MCF 10A (cell line): ENCODE measurements at regions not wholly inside any gene's neighbourhood (a gene's known extent, or its start where the extent isn't known, plus 50 kb on each side); places are given as distances from the start of the nearest gene placed in this dataset.

Experiments
- BruUV-seq: library from RNA; stranded (reverse); fragments of 400-500 nt; replicated peaks from 2 replicates; lab custom pipeline; 2021; lab: Mats Ljungman, UMichigan
- CTCF ChIA-PET: fragments of 300-600 bp; sonication (Branson Sonifier 250); formaldehyde crosslinking; extraction: SDS; loops from one replicate; lab custom pipeline; 2021; ENCODE audit warnings: antibody characterized with exemption, inconsistent platforms; lab: Yijun Ruan, JAX
- POLR2A ChIA-PET: fragments of 300-600, 350-650 bp; sonication (Branson Sonifier 250); formaldehyde crosslinking; extraction: SDS; loops from one replicate; lab custom pipeline; 2020; ENCODE audit warnings: antibody characterized with exemption, inconsistent platforms; lab: Yijun Ruan, JAX
- DNase-seq: peaks from one replicate; pipeline ENCODE4 v3.0.0-alpha.2; 2018; ENCODE audit not compliant: unreplicated experiment
- H3K27ac Mint-ChIP-seq: one replicate; pipeline ENCODE4 v1.8.0; 2022; ENCODE audit warnings: mild to moderate bottlenecking, low read depth, mixed read lengths; ENCODE audit not compliant: unreplicated experiment
- H3K27me3 Mint-ChIP-seq: one replicate; pipeline ENCODE4 v1.8.0; 2022; ENCODE audit warnings: mixed read lengths; ENCODE audit not compliant: insufficient read depth, unreplicated experiment
- H3K36me3 Mint-ChIP-seq: one replicate; pipeline ENCODE4 v1.8.0; 2022; ENCODE audit warnings: mild to moderate bottlenecking, moderate library complexity, mixed read lengths; ENCODE audit not compliant: insufficient read depth, unreplicated experiment
- H3K4me1 Mint-ChIP-seq: one replicate; pipeline ENCODE4 v1.8.0; 2022; ENCODE audit warnings: mixed read lengths; ENCODE audit not compliant: insufficient read depth, unreplicated experiment
- H3K4me3 Mint-ChIP-seq: one replicate; pipeline ENCODE4 v1.8.0; 2022; ENCODE audit warnings: mild to moderate bottlenecking, moderate library complexity, mixed read lengths; ENCODE audit not compliant: unreplicated experiment
- H3K9me3 Mint-ChIP-seq: one replicate; pipeline ENCODE4 v1.8.0; 2022; ENCODE audit warnings: mixed read lengths; ENCODE audit not compliant: unreplicated experiment
- CTCF ChIP-seq: fragments of 200-600 bp; IDR thresholded peaks from one replicate; pipeline ENCODE4 v1.8.0; 2022; ENCODE audit warnings: antibody characterized with exemption, mild to moderate bottlenecking; ENCODE audit not compliant: unreplicated experiment
- intact Hi-C: fragments of 100-400 bp; cut with micrococcal nuclease; formaldehyde crosslinking; loops from 2 replicates; pipeline ENCODE4 v1.14.1; 2022

- BruUV-seq, result no TSS peak
- H3K27me3 Mint-ChIP-seq, result peaks cover 50% of the 10 kb centered on the region
- no peaks in the 10 kb centered on the region for H3K9me3 Mint-ChIP-seq
Measured at GRCh38 chr1:29832471-29832870, 596.1 kb downstream of the PTPRU start.

GRCh38 chr1:29831500-29832117 is 595.3 kb downstream of the PTPRU start:
- Mint-ChIP-seq H3K36me3 (no peaks in the 10 kb centered on the region), H3K9me3 (no peaks in the 10 kb centered on the region), H3K27me3 (peaks cover 50% of the 10 kb centered on the region), H3K4me1 (no peaks in the 10 kb centered on the region), H3K4me3 (no peak overlapping the region), H3K27ac (no peak overlapping the region)
- no peak for TF ChIP-seq CTCF
- ChIA-PET CTCF (no interaction called here), POLR2A (interaction anchor here (1.6 kb wide), 1 partner anchor 38 kb away, joined by 4 read pairs; no protein-coding TSS in a partner anchor)
- DNase-seq, result no peak
- no TSS peak for BruUV-seq
- intact Hi-C loops, result no loop called here

More at GRCh38 chr1:29832471-29832870, 596.1 kb downstream of the PTPRU start:
- intact Hi-C loops, result no loop called here
- TF ChIP-seq CTCF, result no peak
- CTCF ChIA-PET, result interaction anchor here (1.8 kb wide), 1 partner anchor 39 kb away, joined by 6 read pairs; no protein-coding TSS in a partner anchor
- no peak overlapping the region for H3K4me3 Mint-ChIP-seq
- no peaks in the 10 kb centered on the region for H3K4me1 Mint-ChIP-seq
- POLR2A ChIA-PET, result interaction anchor here (1.6 kb wide), 1 partner anchor 39 kb away, joined by 4 read pairs; no protein-coding TSS in a partner anchor
- no peaks in the 10 kb centered on the region for H3K36me3 Mint-ChIP-seq
- no peak for DNase-seq
- H3K27ac Mint-ChIP-seq, result no peak overlapping the region

- H3K4me3 Mint-ChIP-seq, result no peak overlapping the region
- no peaks in the 10 kb centered on the region for H3K9me3 Mint-ChIP-seq
- intact Hi-C loops, result no loop called here
- DNase-seq, result no peak
- peaks cover 48% of the 10 kb centered on the region for H3K27me3 Mint-ChIP-seq
- H3K4me1 Mint-ChIP-seq, result no peaks in the 10 kb centered on the region
- H3K36me3 Mint-ChIP-seq, result no peaks in the 10 kb centered on the region
- no peak for TF ChIP-seq CTCF
- no peak overlapping the region for H3K27ac Mint-ChIP-seq
- CTCF ChIA-PET, result no interaction called here
- BruUV-seq, result no TSS peak
- POLR2A ChIA-PET, result no interaction called here
Measured at GRCh38 chr1:29830916-29831315, 594.6 kb downstream of the PTPRU start.

GRCh38 chr1:29830383-29830782 is 594.1 kb downstream of the PTPRU start:
- no peak for TF ChIP-seq CTCF
- ChIA-PET POLR2A (no interaction called here), CTCF (no interaction called here)
- no peak for DNase-seq
- no peak overlapping the region for H3K4me3 Mint-ChIP-seq
- no TSS peak for BruUV-seq
- H3K27me3 Mint-ChIP-seq, result peaks cover 43% of the 10 kb centered on the region
- no peaks in the 10 kb centered on the region for H3K4me1 Mint-ChIP-seq
- H3K36me3 Mint-ChIP-seq, result no peaks in the 10 kb centered on the region
- no peak overlapping the region for H3K27ac Mint-ChIP-seq
- no peaks in the 10 kb centered on the region for H3K9me3 Mint-ChIP-seq
- intact Hi-C loops, result no loop called here
